Erythroblast (primary cell): ENCODE measurements at regions not wholly inside any gene's neighbourhood (a gene's known extent, or its start where the extent isn't known, plus 50 kb on each side); places are given as distances from the start of the nearest gene placed in this dataset.

ENCODE experiments used
- DNase-seq, 2 experiments: peaks; one replicate each; lab custom pipeline; 2025; lab: John Stamatoyannopoulos, UW
- GATA1 ChIP-seq: IDR thresholded peaks from 2 replicates; pipeline ENCODE4 v1.6.1; 2011; ENCODE audit warnings: low read depth, mild to moderate bottlenecking, control low read depth, low read length, moderate library complexity
- POLR2A ChIP-seq: IDR thresholded peaks from 2 replicates; pipeline ENCODE4 v1.6.1; 2011; ENCODE audit warnings: mild to moderate bottlenecking, low read length

- DNase-seq: no peak
- no peak for TF ChIP-seq GATA1
- TF ChIP-seq POLR2A: no peak
These were observed 287.5 kb upstream of the ROBO1 start for GRCh38 chr3:80055306-80055705.

- no peak for TF ChIP-seq GATA1
- no peak for TF ChIP-seq POLR2A
- no peak for DNase-seq
These were observed 284.5 kb upstream of the ROBO1 start for GRCh38 chr3:80052271-80052670.

GRCh38 chr3:80051602-80051962 is 283.8 kb upstream of the ROBO1 start:
- TF ChIP-seq GATA1 (no peak), POLR2A (no peak)
- DNase-seq: no peak

GRCh38 chr3:80050826-80051601 is 283.2 kb upstream of the ROBO1 start:
- no peak for TF ChIP-seq GATA1
- no peak for TF ChIP-seq POLR2A
- DNase-seq: no peak

- TF ChIP-seq POLR2A: no peak
- TF ChIP-seq GATA1: no peak
- no peak for DNase-seq
These were observed 275.4 kb upstream of the ROBO1 start for GRCh38 chr3:80043226-80043625.

- no peak for TF ChIP-seq GATA1
- TF ChIP-seq POLR2A: no peak
- DNase-seq: no peak
These were observed 272.3 kb upstream of the ROBO1 start for GRCh38 chr3:80040067-80040466.

GRCh38 chr3:80036176-80036575 is 268.4 kb upstream of the ROBO1 start:
- no peak for DNase-seq
- no peak for TF ChIP-seq POLR2A
- TF ChIP-seq GATA1: no peak

- TF ChIP-seq POLR2A (no peak), GATA1 (no peak)
- no peak for DNase-seq
These were observed 267.2 kb upstream of the ROBO1 start for GRCh38 chr3:80035021-80035420.

GRCh38 chr3:80023010-80023409 is 255.2 kb upstream of the ROBO1 start:
- no peak for DNase-seq
- no peak for TF ChIP-seq GATA1
- TF ChIP-seq POLR2A: no peak

- TF ChIP-seq GATA1: no peak
- DNase-seq: no peak
These were observed 250.6 kb upstream of the ROBO1 start for GRCh38 chr3:80018375-80018774.

GRCh38 chr3:80017369-80017768 is 249.6 kb upstream of the ROBO1 start:
- TF ChIP-seq GATA1 (no peak), POLR2A (no peak)

GRCh38 chr3:80014576-80014975 is 246.8 kb upstream of the ROBO1 start:
- no peak for TF ChIP-seq POLR2A
- no peak for TF ChIP-seq GATA1
- no peak for DNase-seq

More at GRCh38 chr3:80017369-80017768, 249.6 kb upstream of the ROBO1 start:
- DNase-seq: no peak

- no peak for TF ChIP-seq GATA1
- TF ChIP-seq POLR2A: no peak
- DNase-seq: no peak
These were observed 242.3 kb upstream of the ROBO1 start for GRCh38 chr3:80010021-80010571.

GRCh38 chr3:80007522-80007921 is 239.7 kb upstream of the ROBO1 start:
- DNase-seq: no peak
- TF ChIP-seq GATA1: no peak
- TF ChIP-seq POLR2A: no peak

GRCh38 chr3:80006315-80006714 is 238.5 kb upstream of the ROBO1 start:
- TF ChIP-seq GATA1 (no peak), POLR2A (no peak)

More at GRCh38 chr3:80006315-80006714, 238.5 kb upstream of the ROBO1 start:
- no peak for DNase-seq
